OCI-LY7 (cell line): ENCODE measurements at regions not wholly inside any gene's neighbourhood (a gene's known extent, or its start where the extent isn't known, plus 50 kb on each side); places are given as distances from the start of the nearest gene placed in this dataset.

ENCODE experiments used
- BruUV-seq: library from RNA; stranded (reverse); fragments of 400-500 nt; replicated peaks from 2 replicates; lab custom pipeline; 2021; lab: Mats Ljungman, UMichigan
- CTCF ChIA-PET: fragments of 300-600 bp; sonication (Branson Sonifier 250); formaldehyde crosslinking; loops from one replicate; lab custom pipeline; 2022; ENCODE audit warnings: antibody characterized with exemption; ENCODE audit not compliant: unreplicated experiment; lab: Charles Lee
- POLR2A ChIA-PET: fragments of 300-600 bp; sonication (Branson Sonifier 250); formaldehyde crosslinking; loops from one replicate; lab custom pipeline; 2022; ENCODE audit warnings: antibody characterized with exemption; lab: Charles Lee
- DNase-seq: peaks from one replicate; pipeline ENCODE4 v3.0.0-alpha.2; 2015; ENCODE audit warnings: low spot score
- H2AFZ ChIP-seq: fragments of 200-600 bp; sonication (generic), shearing (Covaris generic); 2 replicates; pipeline ENCODE4 v1.6.1; 2014; ENCODE audit warnings: mild to moderate bottlenecking, antibody characterized with exemption, low read length, moderate library complexity
- H3K27ac ChIP-seq: fragments of 200-600 bp; sonication (generic); 2 replicates; pipeline ENCODE4 v1.5.1; 2014; ENCODE audit warnings: mixed run types, low read depth, mild to moderate bottlenecking, moderate library complexity, low read length, inconsistent platforms; ENCODE audit not compliant: poor library complexity, severe bottlenecking
- H3K36me3 ChIP-seq: fragments of 200-600 bp; sonication (generic); 2 replicates; pipeline ENCODE4 v1.6.1; 2014; ENCODE audit warnings: mild to moderate bottlenecking, antibody characterized with exemption, low read length, moderate library complexity, mixed read lengths; ENCODE audit not compliant: insufficient read depth
- H3K4me1 ChIP-seq: fragments of 200-600 bp; sonication (generic); 2 replicates; pipeline ENCODE4 v1.5.1; 2014; ENCODE audit warnings: mild to moderate bottlenecking, low read length; ENCODE audit not compliant: insufficient read depth, poor library complexity, severe bottlenecking
- H3K4me2 ChIP-seq: fragments of 200-600 bp; sonication (generic); 2 replicates; pipeline ENCODE4 v1.6.1; 2014; ENCODE audit warnings: mild to moderate bottlenecking, low read length
- H3K4me3 ChIP-seq: fragments of 200-600 bp; sonication (generic); 2 replicates; pipeline ENCODE4 v1.5.1; 2014; ENCODE audit warnings: mild to moderate bottlenecking, low read depth, low read length; ENCODE audit not compliant: poor library complexity, severe bottlenecking
- H3K79me2 ChIP-seq: fragments of 200-600 bp; sonication (generic); 2 replicates; pipeline ENCODE4 v1.6.1; 2016; ENCODE audit warnings: low read depth, mild to moderate bottlenecking, low read length, moderate library complexity, mixed read lengths; ENCODE audit not compliant: insufficient read depth
- H3K9me2 ChIP-seq: fragments of 200-600 bp; sonication (generic); 2 replicates; pipeline ENCODE4 v1.6.1; 2016; ENCODE audit warnings: mild to moderate bottlenecking, low read length, mixed read lengths; ENCODE audit not compliant: insufficient read depth
- H3K9me3 ChIP-seq: fragments of 200-600 bp; sonication (generic); 2 replicates; pipeline ENCODE4 v1.6.1; 2014; ENCODE audit warnings: mild to moderate bottlenecking, mixed run types, low read length, mixed read lengths
- H4K20me1 ChIP-seq: fragments of 200-600 bp; sonication (generic); 2 replicates; pipeline ENCODE4 v1.6.1; 2014; ENCODE audit warnings: mild to moderate bottlenecking, antibody characterized with exemption, low read length, moderate library complexity, mixed read lengths; ENCODE audit not compliant: insufficient read depth
- CTCF ChIP-seq: fragments of 200-600 bp; sonication (generic); conservative IDR thresholded peaks from 2 replicates; pipeline ENCODE4 v1.5.1; 2014; ENCODE audit warnings: mild to moderate bottlenecking, antibody characterized with exemption, low read length, moderate library complexity, mixed read lengths
- EZH2phosphoT487 ChIP-seq: fragments of 200-600 bp; sonication (generic); IDR thresholded peaks from 2 replicates; pipeline ENCODE4 v1.6.1; 2018; ENCODE audit warnings: low read depth, borderline replicate concordance, mild to moderate bottlenecking, mixed run types, antibody characterized with exemption, low read length, moderate library complexity, mixed read lengths
- intact Hi-C: fragments of 100-400 bp; cut with micrococcal nuclease; formaldehyde crosslinking; loops from one replicate; pipeline ENCODE4 v1.10.0; 2022; ENCODE audit not compliant: unreplicated experiment

- no peak for DNase-seq
- intact Hi-C loops: loop anchor here (10.0 kb wide), 1 partner anchor 71 kb away; no protein-coding TSS in a partner anchor
- no peak overlapping the region for H2AFZ ChIP-seq
- no peaks in the 10 kb centered on the region for H3K9me3 ChIP-seq
- no peaks in the 10 kb centered on the region for H4K20me1 ChIP-seq
- no TSS peak for BruUV-seq
- POLR2A ChIA-PET: no interaction called here
- no peak overlapping the region for H3K27ac ChIP-seq
- no peak overlapping the region for H3K4me2 ChIP-seq
- no peaks in the 10 kb centered on the region for H3K79me2 ChIP-seq
- TF ChIP-seq EZH2phosphoT487: no peak
- no peak for TF ChIP-seq CTCF
- no peaks in the 10 kb centered on the region for H3K36me3 ChIP-seq
- H3K4me3 ChIP-seq: no peak overlapping the region
- H3K4me1 ChIP-seq: no peaks in the 10 kb centered on the region
- CTCF ChIA-PET: no interaction called here
- H3K9me2 ChIP-seq: no peaks in the 10 kb centered on the region
Measured at GRCh38 chr17:12603566-12603965, 62.1 kb upstream of the MYOCD start.

GRCh38 chr17:12605222-12605621 is 60.5 kb upstream of the MYOCD start:
- intact Hi-C loops: loop anchor here (10.0 kb wide), 1 partner anchor 70 kb away; no protein-coding TSS in a partner anchor
- Histone ChIP-seq H3K9me2 (no peaks in the 10 kb centered on the region), H4K20me1 (no peaks in the 10 kb centered on the region), H3K4me1 (no peaks in the 10 kb centered on the region), H3K4me3 (no peak overlapping the region), H3K4me2 (no peak overlapping the region), H3K79me2 (no peaks in the 10 kb centered on the region), H3K9me3 (no peaks in the 10 kb centered on the region), H2AFZ (no peak overlapping the region), H3K27ac (no peak overlapping the region), H3K36me3 (no peaks in the 10 kb centered on the region)
- no TSS peak for BruUV-seq
- POLR2A ChIA-PET: no interaction called here
- CTCF ChIA-PET: no interaction called here
- no peak for DNase-seq
- TF ChIP-seq EZH2phosphoT487: no peak
- TF ChIP-seq CTCF: no peak

- H3K9me2 ChIP-seq: no peaks in the 10 kb centered on the region
- no peak overlapping the region for H3K4me2 ChIP-seq
- ChIA-PET POLR2A (no interaction called here), CTCF (no interaction called here)
- no peak for DNase-seq
- H3K79me2 ChIP-seq: no peaks in the 10 kb centered on the region
- no peak overlapping the region for H3K4me3 ChIP-seq
- no peak overlapping the region for H3K27ac ChIP-seq
- no TSS peak for BruUV-seq
- TF ChIP-seq CTCF (no peak), EZH2phosphoT487 (no peak)
- H3K36me3 ChIP-seq: no peaks in the 10 kb centered on the region
- H3K4me1 ChIP-seq: no peaks in the 10 kb centered on the region
- H3K9me3 ChIP-seq: no peaks in the 10 kb centered on the region
- intact Hi-C loops: no loop called here
- H2AFZ ChIP-seq: no peak overlapping the region
- H4K20me1 ChIP-seq: no peaks in the 10 kb centered on the region
Measured at GRCh38 chr17:12613566-12613965, 52.1 kb upstream of the MYOCD start.
